PC-3 (cell line): ENCODE measurements at regions not wholly inside any gene's neighbourhood (a gene's known extent, or its start where the extent isn't known, plus 50 kb on each side); places are given as distances from the start of the nearest gene placed in this dataset.

Experiments
- ATAC-seq: fragments of 200-7000 bp; cut with Tn5 transposase; 2 replicates; pipeline ENCODE4 v1.9.1; 2020; ENCODE audit warnings: mild to moderate bottlenecking, moderate library complexity
- BruUV-seq: library from RNA; stranded (reverse); fragments of 400-500 nt; replicated peaks from 2 replicates; lab custom pipeline; 2021; lab: Mats Ljungman, UMichigan
- CTCF ChIA-PET: fragments of 300-600 bp; sonication (Branson Sonifier 250); formaldehyde crosslinking; loops from one replicate; lab custom pipeline; 2022; ENCODE audit warnings: antibody characterized with exemption; lab: Charles Lee
- POLR2A ChIA-PET: fragments of 300-600 bp; sonication (Branson Sonifier 250); formaldehyde crosslinking; loops from one replicate; lab custom pipeline; 2022; ENCODE audit warnings: antibody characterized with exemption; ENCODE audit not compliant: unreplicated experiment; lab: Charles Lee
- DNase-seq: peaks from one replicate; pipeline ENCODE4 v3.0.0-alpha.2; 2015
- H2AFZ ChIP-seq: fragments of 300-600 bp; sonication (generic); 2 replicates; pipeline ENCODE4 v1.6.0; 2016; ENCODE audit warnings: antibody characterized with exemption, low read length
- H3F3A ChIP-seq: fragments of 300-600 bp; sonication (generic); one replicate; pipeline ENCODE4 v1.6.0; 2017; ENCODE audit warnings: antibody characterized with exemption, low read length, control low read depth, mild to moderate bottlenecking; ENCODE audit not compliant: unreplicated experiment
- H3K27ac ChIP-seq: fragments of 300-600 bp; sonication (generic); 2 replicates; pipeline ENCODE4 v1.5.1; 2016; ENCODE audit warnings: mild to moderate bottlenecking, low read length
- H3K27me3 ChIP-seq: fragments of 300-600 bp; sonication (generic); 2 replicates; pipeline ENCODE4 v1.6.1; 2016; ENCODE audit warnings: low read length, mixed read lengths
- H3K36me3 ChIP-seq: fragments of 300-600 bp; sonication (generic); 2 replicates; pipeline ENCODE4 v1.6.1; 2016; ENCODE audit warnings: low read depth, mixed run types, low read length, mixed read lengths
- H3K4me1 ChIP-seq: fragments of 300-600 bp; sonication (generic); 2 replicates; pipeline ENCODE4 v1.5.1; 2016; ENCODE audit warnings: low read length; ENCODE audit not compliant: insufficient read depth
- H3K4me2 ChIP-seq: fragments of 300-600 bp; sonication (generic); 2 replicates; pipeline ENCODE4 v1.6.0; 2016; ENCODE audit warnings: low read length
- H3K4me3 ChIP-seq: fragments of 300-600 bp; sonication (generic); 2 replicates; pipeline ENCODE4 v1.5.1; 2016; ENCODE audit warnings: mild to moderate bottlenecking, low read length, mixed read lengths
- H3K79me2 ChIP-seq: fragments of 300-600 bp; sonication (generic); 2 replicates; pipeline ENCODE4 v1.6.1; 2017; ENCODE audit warnings: low read length, mixed read lengths
- H3K9ac ChIP-seq: fragments of 300-600 bp; sonication (generic); 2 replicates; pipeline ENCODE4 v1.6.0; 2016; ENCODE audit warnings: mild to moderate bottlenecking, low read length
- H3K9me2 ChIP-seq: fragments of 300-600 bp; sonication (generic); replicated peaks from 2 replicates; pipeline ENCODE4 v1.6.1; 2016; ENCODE audit warnings: mixed run types, low read length, mixed read lengths
- H3K9me3 ChIP-seq: fragments of 300-600 bp; sonication (generic); 2 replicates; pipeline ENCODE4 v1.6.1; 2016; ENCODE audit warnings: low read length, mixed read lengths
- H4K20me1 ChIP-seq: fragments of 300-600 bp; sonication (generic); 2 replicates; pipeline ENCODE4 v1.6.1; 2016; ENCODE audit warnings: low read length, mixed read lengths
- EZH2 ChIP-seq: fragments of 300-600 bp; sonication (generic); IDR thresholded peaks from one replicate; pipeline ENCODE4 v1.6.1; 2017; ENCODE audit warnings: antibody characterized with exemption, mild to moderate bottlenecking, low read length; ENCODE audit not compliant: unreplicated experiment
- EZH2phosphoT487 ChIP-seq: fragments of 300-600 bp; sonication (generic); IDR thresholded peaks from 2 replicates; pipeline ENCODE4 v1.6.1; 2018; ENCODE audit warnings: mild to moderate bottlenecking, antibody characterized with exemption, low read length, borderline replicate concordance
- intact Hi-C: fragments of 100-400 bp; cut with micrococcal nuclease; formaldehyde crosslinking; loops from 2 replicates; pipeline ENCODE4 v1.9.0; 2023
- TF ChIP-seq, protein P1 (sequence below): fragments of 300-600 bp; sonication (generic); conservative IDR thresholded peaks from 2 replicates; pipeline ENCODE4 v1.5.1; 2017; ENCODE audit warnings: antibody characterized with exemption, low read depth, mild to moderate bottlenecking, low read length

DNA sequence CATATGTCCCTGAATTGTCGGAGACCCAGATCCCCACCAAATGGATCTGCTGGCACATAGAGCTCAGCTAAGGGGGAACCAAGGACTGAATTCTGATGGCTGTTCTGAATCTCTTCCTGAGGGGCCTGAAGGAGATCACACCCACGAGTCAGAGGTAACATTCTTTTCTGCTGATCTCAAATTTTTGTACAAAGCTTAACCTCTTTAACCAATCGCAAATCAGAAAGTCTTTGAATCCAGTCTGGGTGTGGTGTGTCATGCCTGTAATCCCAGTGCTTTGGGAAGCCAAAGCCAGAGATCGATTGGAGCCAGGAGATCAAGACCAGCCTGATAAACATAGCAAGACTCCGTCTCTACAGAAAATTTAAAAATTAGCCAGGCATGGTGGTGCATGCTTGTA, 62.8 kb upstream of the PRRC2C start:
- BruUV-seq, result no TSS peak
- no peaks in the 10 kb centered on the region for H3K9me3 ChIP-seq
- H3K4me3 ChIP-seq, result no peak overlapping the region
- ATAC-seq (no peak; the same call in 1 of the 2 replicates), DNase-seq (peak; percentile 61)
- H3F3A ChIP-seq, result no peaks in the 10 kb centered on the region
- no peak overlapping the region for H3K4me2 ChIP-seq
- H3K27me3 ChIP-seq, result no peaks in the 10 kb centered on the region
- no peaks in the 10 kb centered on the region for H3K9me2 ChIP-seq
- H2AFZ ChIP-seq, result peak overlapping the region; percentile 21
- H4K20me1 ChIP-seq, result no peaks in the 10 kb centered on the region
- H3K9ac ChIP-seq, result no peak overlapping the region
- H3K79me2 ChIP-seq, result no peaks in the 10 kb centered on the region
- POLR2A ChIA-PET, result no interaction called here
- H3K36me3 ChIP-seq, result no peaks in the 10 kb centered on the region
- intact Hi-C loops, result no loop called here
- no peak overlapping the region for H3K27ac ChIP-seq
- CTCF ChIA-PET, result no interaction called here
- TF ChIP-seq EZH2 (no peak), EZH2phosphoT487 (no peak)
- TF ChIP-seq, protein P1, sequence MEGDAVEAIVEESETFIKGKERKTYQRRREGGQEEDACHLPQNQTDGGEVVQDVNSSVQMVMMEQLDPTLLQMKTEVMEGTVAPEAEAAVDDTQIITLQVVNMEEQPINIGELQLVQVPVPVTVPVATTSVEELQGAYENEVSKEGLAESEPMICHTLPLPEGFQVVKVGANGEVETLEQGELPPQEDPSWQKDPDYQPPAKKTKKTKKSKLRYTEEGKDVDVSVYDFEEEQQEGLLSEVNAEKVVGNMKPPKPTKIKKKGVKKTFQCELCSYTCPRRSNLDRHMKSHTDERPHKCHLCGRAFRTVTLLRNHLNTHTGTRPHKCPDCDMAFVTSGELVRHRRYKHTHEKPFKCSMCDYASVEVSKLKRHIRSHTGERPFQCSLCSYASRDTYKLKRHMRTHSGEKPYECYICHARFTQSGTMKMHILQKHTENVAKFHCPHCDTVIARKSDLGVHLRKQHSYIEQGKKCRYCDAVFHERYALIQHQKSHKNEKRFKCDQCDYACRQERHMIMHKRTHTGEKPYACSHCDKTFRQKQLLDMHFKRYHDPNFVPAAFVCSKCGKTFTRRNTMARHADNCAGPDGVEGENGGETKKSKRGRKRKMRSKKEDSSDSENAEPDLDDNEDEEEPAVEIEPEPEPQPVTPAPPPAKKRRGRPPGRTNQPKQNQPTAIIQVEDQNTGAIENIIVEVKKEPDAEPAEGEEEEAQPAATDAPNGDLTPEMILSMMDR, result no peak
- peaks cover 12% of the 10 kb centered on the region; the same call in 1 of the 2 replicates for H3K4me1 ChIP-seq

DNA sequence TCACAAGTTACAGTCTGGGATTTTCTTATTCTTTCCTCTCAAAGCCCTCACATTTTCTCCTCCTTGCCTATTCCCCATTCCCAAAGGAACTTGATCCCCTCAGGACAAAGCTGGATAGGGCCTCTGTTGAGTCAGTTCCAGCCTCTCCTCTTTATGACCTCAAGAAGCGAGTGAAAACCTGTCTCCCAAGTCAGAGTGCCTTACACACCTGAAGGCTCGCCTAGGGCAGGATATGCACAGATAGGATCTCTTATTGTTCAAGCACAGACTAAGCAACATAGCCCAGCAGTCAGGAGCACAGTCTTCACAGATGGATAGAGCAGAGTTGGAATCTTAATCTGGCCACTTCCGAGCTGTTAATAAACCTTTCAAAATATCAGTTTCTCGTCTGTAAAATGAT, 60.8 kb upstream of the PRRC2C start:
- Histone ChIP-seq H3K9me2 (no peaks in the 10 kb centered on the region), H2AFZ (no peak overlapping the region), H3K27ac (no peak overlapping the region), H3K27me3 (no peaks in the 10 kb centered on the region), H3K9ac (no peak overlapping the region), H3K79me2 (no peaks in the 10 kb centered on the region), H3K4me1 (peaks cover 12% of the 10 kb centered on the region; the same call in 1 of the 2 replicates), H3K36me3 (no peaks in the 10 kb centered on the region), H3K4me3 (no peak overlapping the region), H3F3A (no peaks in the 10 kb centered on the region), H4K20me1 (no peaks in the 10 kb centered on the region), H3K9me3 (no peaks in the 10 kb centered on the region), H3K4me2 (no peak overlapping the region)
- DNase-seq (peak; percentile 75), ATAC-seq (peak; percentile 54)
- ChIA-PET POLR2A (no interaction called here), CTCF (no interaction called here)
- intact Hi-C loops, result no loop called here
- TF ChIP-seq EZH2phosphoT487 (no peak), EZH2 (no peak)
- TF ChIP-seq, protein P1, result no peak
- BruUV-seq, result no TSS peak

DNA sequence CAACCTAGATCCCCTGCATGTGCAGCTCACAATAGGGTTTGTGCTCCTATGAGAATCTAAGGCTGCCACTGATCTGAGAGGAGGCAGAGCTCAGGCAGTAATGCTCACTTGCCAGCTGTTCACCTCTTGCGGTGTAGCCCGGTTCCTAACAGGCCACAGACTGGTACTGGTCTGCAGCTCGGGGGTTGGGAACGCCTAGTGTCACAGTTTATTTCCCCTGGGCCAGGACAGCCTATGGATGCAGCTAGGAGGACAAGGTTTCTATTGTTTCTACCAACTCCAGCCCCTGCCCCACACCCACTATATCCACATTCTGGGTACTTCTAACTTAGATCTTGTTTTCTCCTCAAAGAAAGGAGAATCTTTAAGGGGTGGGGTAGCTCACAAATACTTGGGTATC, 58.7 kb upstream of the PRRC2C start:
- ChIA-PET CTCF (no interaction called here), POLR2A (no interaction called here)
- intact Hi-C loops, result no loop called here
- ATAC-seq (no peak; the same call in 1 of the 2 replicates), DNase-seq (no peak)
- Histone ChIP-seq H3K27ac (no peak overlapping the region), H3K79me2 (no peaks in the 10 kb centered on the region), H3K9me2 (no peaks in the 10 kb centered on the region), H2AFZ (no peak overlapping the region), H3K4me3 (no peak overlapping the region), H3F3A (no peaks in the 10 kb centered on the region), H3K27me3 (no peaks in the 10 kb centered on the region), H3K9ac (no peak overlapping the region), H3K9me3 (no peaks in the 10 kb centered on the region), H3K36me3 (no peaks in the 10 kb centered on the region), H3K4me2 (no peak overlapping the region), H4K20me1 (no peaks in the 10 kb centered on the region), H3K4me1 (peaks cover 12% of the 10 kb centered on the region; the same call in 1 of the 2 replicates)
- no peak for TF ChIP-seq EZH2phosphoT487
- TF ChIP-seq, protein P1, result no peak
- no peak for TF ChIP-seq EZH2
- BruUV-seq, result no TSS peak
